SU-DHL-6 (cell line): ENCODE measurements at regions not wholly inside any gene's neighbourhood (a gene's known extent, or its start where the extent isn't known, plus 50 kb on each side); places are given as distances from the start of the nearest gene placed in this dataset.

ENCODE experiments used
- CTCF ChIP-seq: fragments of 200-600 bp; sonication (generic); IDR thresholded peaks from one replicate; pipeline ENCODE4 v1.5.1; 2017; ENCODE audit warnings: antibody characterized with exemption, mild to moderate bottlenecking, low read length, moderate library complexity; ENCODE audit not compliant: insufficient read depth, poor library complexity, severe bottlenecking
- EZH2phosphoT487 ChIP-seq: fragments of 200-600 bp; sonication (generic), shearing (Covaris generic); conservative IDR thresholded peaks from 2 replicates; pipeline ENCODE4 v1.6.1; 2018; ENCODE audit warnings: mild to moderate bottlenecking, antibody characterized with exemption, low read length, moderate library complexity, mixed read lengths

- TF ChIP-seq CTCF (no peak), EZH2phosphoT487 (no peak)
These were observed 102.6 kb upstream of the FNDC3A start for GRCh38 chr13:48873081-48873480.
